ENCODE measurements at regions not wholly inside any gene's neighbourhood (a gene's known extent, or its start where the extent isn't known, plus 50 kb on each side); places are given as distances from the start of the nearest gene placed in this dataset.
A peak's percentile ranks its signal among the peaks of the same experiment; 100 is the strongest.
"Not testable (repeated sequence)": the region's sequence is repeated elsewhere in the genome, so short reads cannot be mapped to it uniquely, and the experiment has no call there.

GRCh38 chr10:44176311-44176710 is 208.6 kb downstream of the CXCL12 start:
- no peak for DNase-seq (ENCODE audit: low spot score)

- no peak for DNase-seq (ENCODE audit: low spot score)
Observed at GRCh38 chr10:44173608-44173894, 211.3 kb downstream of the CXCL12 start.

- DNase-seq (ENCODE audit: low spot score) = no peak
Observed at GRCh38 chr10:44172883-44173607, 211.9 kb downstream of the CXCL12 start.

GRCh38 chr10:44171765-44172164 is 213.1 kb downstream of the CXCL12 start:
- DNase-seq (ENCODE audit: low spot score) = no peak

GRCh38 chr10:44168478-44168877 is 216.4 kb downstream of the CXCL12 start:
- no peak for DNase-seq (ENCODE audit: low spot score)

- no peak for DNase-seq (ENCODE audit: low spot score)
Observed at GRCh38 chr10:44167752-44168151, 217.1 kb downstream of the CXCL12 start.

GRCh38 chr10:44166441-44166840 is 218.5 kb downstream of the CXCL12 start:
- no peak for DNase-seq (ENCODE audit: low spot score)

- DNase-seq (ENCODE audit: low spot score) = no peak
Observed at GRCh38 chr10:44164251-44164956, 220.5 kb downstream of the CXCL12 start.

- no peak for DNase-seq (ENCODE audit: low spot score)
Observed at GRCh38 chr10:44161184-44161583, 223.7 kb downstream of the CXCL12 start.

GRCh38 chr10:44157574-44157973 is 227.3 kb downstream of the CXCL12 start:
- DNase-seq (ENCODE audit: low spot score) = no peak

GRCh38 chr10:44154956-44155355 is 229.9 kb downstream of the CXCL12 start:
- no peak for DNase-seq (ENCODE audit: low spot score)

GRCh38 chr10:44153918-44154670 is 230.8 kb downstream of the CXCL12 start:
- DNase-seq (ENCODE audit: low spot score) = no peak

- no peak for DNase-seq (ENCODE audit: low spot score)
Observed at GRCh38 chr10:44143556-44143955, 241.3 kb downstream of the CXCL12 start.

- no peak for DNase-seq (ENCODE audit: low spot score)
Observed at GRCh38 chr10:44132361-44133289, 252.3 kb downstream of the CXCL12 start.

GRCh38 chr10:44126291-44126717 is 258.6 kb downstream of the CXCL12 start:
- no peak for DNase-seq (ENCODE audit: low spot score)

GRCh38 chr10:44125879-44126278 is 259.0 kb downstream of the CXCL12 start:
- DNase-seq (ENCODE audit: low spot score) = no peak

- no peak for DNase-seq (ENCODE audit: low spot score)
Observed at GRCh38 chr10:44118500-44118899, 266.4 kb downstream of the CXCL12 start.

GRCh38 chr10:44116474-44116873 is 268.4 kb downstream of the CXCL12 start:
- DNase-seq (ENCODE audit: low spot score) = no peak

- peak; percentile 20 for DNase-seq (ENCODE audit: low spot score)
Observed at GRCh38 chr10:44115516-44115915, 269.4 kb downstream of the CXCL12 start.

GRCh38 chr10:44114441-44114840 is 270.5 kb downstream of the CXCL12 start:
- no peak for DNase-seq (ENCODE audit: low spot score)

- DNase-seq (ENCODE audit: low spot score) = not testable (repeated sequence)
Observed at GRCh38 chr10:44112280-44112679, 272.6 kb downstream of the CXCL12 start.

GRCh38 chr10:44105696-44106095 is 279.2 kb downstream of the CXCL12 start:
- no peak for DNase-seq (ENCODE audit: low spot score)

All from iPS-NIHi11 (cell line).